ENCODE measurements at regions not wholly inside any gene's neighbourhood (a gene's known extent, or its start where the extent isn't known, plus 50 kb on each side); places are given as distances from the start of the nearest gene placed in this dataset.
"Not testable (repeated sequence)": the region's sequence is repeated elsewhere in the genome, so short reads cannot be mapped to it uniquely, and the experiment has no call there.

DNA sequence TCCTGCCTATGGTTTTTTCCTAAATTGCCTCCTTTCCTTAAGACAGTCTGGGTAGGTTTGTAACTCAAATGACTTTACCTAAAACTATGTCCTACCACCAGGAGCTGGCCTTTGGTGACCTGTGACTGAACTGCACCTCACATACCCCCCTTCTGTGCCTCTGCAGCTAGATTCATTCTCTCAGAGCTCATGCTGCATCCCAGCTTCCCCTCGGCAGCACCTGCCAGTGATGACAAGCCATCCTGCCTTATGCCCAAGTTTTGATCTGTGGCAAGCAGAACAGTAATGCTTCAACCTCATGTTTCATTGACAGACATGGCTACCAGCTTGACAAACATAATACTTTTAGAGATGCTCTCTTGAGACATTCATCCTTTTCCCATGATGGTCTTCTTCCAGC lies 141.9 kb downstream of the TSEN15 start:
- Histone ChIP-seq H3K9me3 (ENCODE audit: control insufficient read depth in 2 of 2, low read length in 2 of 2) (no peaks in the 10 kb centered on the region), H3K9ac (ENCODE audit: low read length in 2 of 2) (no peak overlapping the region), H3K4me1 (ENCODE audit: control insufficient read depth, insufficient read depth, low read length) (peaks cover 4% of the 10 kb centered on the region), H3K36me3 (ENCODE audit: control insufficient read depth in 2 of 2, insufficient read depth in 2 of 2, low read length in 2 of 2) (no peaks in the 10 kb centered on the region), H3K27ac (ENCODE audit: low read length) (no peak overlapping the region), H3K27me3 (ENCODE audit: control insufficient read depth in 1 of 2, insufficient read depth in 2 of 2, low read length in 2 of 2) (no peaks in the 10 kb centered on the region), H3K4me3 (ENCODE audit: low read length in 2 of 2) (no peak overlapping the region)

DNA sequence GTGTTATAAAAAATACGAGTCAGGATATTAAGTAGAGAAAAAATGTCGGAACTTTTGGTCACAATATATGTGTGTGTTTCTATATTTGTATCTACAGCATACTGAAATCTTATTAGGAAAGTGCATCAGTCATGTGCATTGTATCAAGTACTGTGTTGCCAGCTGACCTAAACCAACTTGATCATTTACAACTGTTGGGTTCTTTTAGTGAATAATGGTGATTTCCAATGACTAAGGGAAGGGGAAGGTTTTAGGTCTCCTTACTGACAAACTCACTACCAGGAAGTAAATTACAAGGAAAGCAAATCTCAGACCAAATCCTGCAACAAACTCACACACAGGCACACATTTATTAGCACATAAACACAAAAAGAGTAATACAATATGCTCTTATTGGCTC lies 142.7 kb downstream of the TSEN15 start:
- H3K4me1 ChIP-seq (ENCODE audit: control insufficient read depth, insufficient read depth, low read length): peaks cover 4% of the 10 kb centered on the region
- no peaks in the 10 kb centered on the region for H3K27me3 ChIP-seq (ENCODE audit: control insufficient read depth in 1 of 2, insufficient read depth in 2 of 2, low read length in 2 of 2)
- H3K27ac ChIP-seq (ENCODE audit: low read length): no peak overlapping the region
- H3K9ac ChIP-seq (ENCODE audit: low read length in 2 of 2): no peak overlapping the region
- H3K9me3 ChIP-seq (ENCODE audit: control insufficient read depth in 2 of 2, low read length in 2 of 2): no peaks in the 10 kb centered on the region
- H3K36me3 ChIP-seq (ENCODE audit: control insufficient read depth in 2 of 2, insufficient read depth in 2 of 2, low read length in 2 of 2): no peaks in the 10 kb centered on the region
- H3K4me3 ChIP-seq (ENCODE audit: low read length in 2 of 2): no peak overlapping the region

DNA sequence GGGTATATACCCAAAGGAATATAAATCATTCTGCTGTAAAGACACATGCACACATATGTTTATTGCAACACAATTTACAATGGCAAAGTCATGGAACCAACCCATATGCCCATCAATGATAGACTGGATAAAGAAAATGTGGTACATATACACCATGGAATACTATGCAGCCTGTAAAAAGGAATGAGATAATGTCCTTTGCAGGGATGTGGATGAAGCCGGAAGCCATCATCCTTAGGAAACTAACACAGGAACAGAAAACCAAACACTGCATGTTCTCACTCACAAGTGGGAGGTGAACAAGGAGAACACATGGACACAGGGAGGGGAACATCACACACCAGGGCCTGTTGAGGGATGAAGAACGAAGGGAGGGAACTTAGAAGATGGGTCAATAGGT lies 144.2 kb downstream of the TSEN15 start:
- not testable (repeated sequence) for H3K9me3 ChIP-seq (ENCODE audit: control insufficient read depth in 2 of 2, low read length in 2 of 2); H3K9ac ChIP-seq (ENCODE audit: low read length in 2 of 2); H3K4me3 ChIP-seq (ENCODE audit: low read length in 2 of 2); H3K27ac ChIP-seq (ENCODE audit: low read length); H3K36me3 ChIP-seq (ENCODE audit: control insufficient read depth in 2 of 2, insufficient read depth in 2 of 2, low read length in 2 of 2); H3K27me3 ChIP-seq (ENCODE audit: control insufficient read depth in 1 of 2, insufficient read depth in 2 of 2, low read length in 2 of 2); H3K4me1 ChIP-seq (ENCODE audit: control insufficient read depth, insufficient read depth, low read length)

DNA sequence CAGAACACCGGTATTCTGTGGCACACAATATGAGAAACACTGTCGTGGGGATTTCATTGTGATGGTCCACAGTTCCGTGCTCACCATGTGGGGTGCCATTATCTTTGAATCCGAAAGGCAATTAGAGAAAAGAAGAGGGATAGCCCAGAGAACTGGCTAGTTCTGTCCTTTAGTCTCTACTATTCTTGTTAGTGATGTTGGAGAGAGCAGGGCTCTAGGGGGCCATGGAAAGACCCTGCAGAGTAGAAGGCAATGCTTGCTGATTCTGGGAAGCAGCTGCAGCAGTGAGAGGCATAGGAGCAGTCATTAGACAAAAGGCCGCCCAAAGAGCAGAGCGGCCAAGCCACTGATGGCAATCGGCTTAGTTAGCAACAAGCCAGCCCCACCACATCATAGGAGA lies 146.3 kb downstream of the TSEN15 start:
- peaks cover 0 to 2% of the 10 kb centered on the region in 2 donors for H3K27me3 ChIP-seq (ENCODE audit: control insufficient read depth in 1 of 2, insufficient read depth in 2 of 2, low read length in 2 of 2)
- H3K27ac ChIP-seq (ENCODE audit: low read length): no peak overlapping the region
- no peak overlapping the region for H3K4me3 ChIP-seq (ENCODE audit: low read length in 2 of 2)
- no peaks in the 10 kb centered on the region for H3K4me1 ChIP-seq (ENCODE audit: control insufficient read depth, insufficient read depth, low read length)
- H3K9ac ChIP-seq (ENCODE audit: low read length in 2 of 2): no peak overlapping the region
- H3K9me3 ChIP-seq (ENCODE audit: control insufficient read depth in 2 of 2, low read length in 2 of 2): no peaks in the 10 kb centered on the region
- H3K36me3 ChIP-seq (ENCODE audit: control insufficient read depth in 2 of 2, insufficient read depth in 2 of 2, low read length in 2 of 2): no peaks in the 10 kb centered on the region

DNA sequence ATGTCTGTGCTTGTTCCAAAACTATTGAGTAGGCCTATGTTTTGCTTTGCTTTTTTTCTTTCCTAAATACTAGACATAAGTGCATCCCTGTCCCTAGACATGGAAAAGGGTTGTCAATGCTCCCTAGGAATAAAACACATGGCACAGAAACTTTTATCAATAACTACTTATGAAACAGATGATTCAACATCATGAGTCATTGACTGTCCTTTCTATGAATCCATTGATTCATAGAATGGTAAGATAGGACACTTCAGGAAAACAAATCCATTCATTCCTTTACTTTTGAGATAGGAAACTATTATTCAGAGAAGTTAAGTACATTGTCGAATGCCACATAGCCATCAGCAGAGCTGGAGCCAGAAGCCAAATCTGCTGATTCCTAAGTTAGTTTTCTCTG lies 147.5 kb downstream of the TSEN15 start:
- Histone ChIP-seq H3K4me3 (ENCODE audit: low read length in 2 of 2) (no peak overlapping the region), H3K9me3 (ENCODE audit: control insufficient read depth in 2 of 2, low read length in 2 of 2) (no peaks in the 10 kb centered on the region), H3K36me3 (ENCODE audit: control insufficient read depth in 2 of 2, insufficient read depth in 2 of 2, low read length in 2 of 2) (no peaks in the 10 kb centered on the region), H3K4me1 (ENCODE audit: control insufficient read depth, insufficient read depth, low read length) (no peaks in the 10 kb centered on the region), H3K27ac (ENCODE audit: low read length) (no peak overlapping the region), H3K9ac (ENCODE audit: low read length in 2 of 2) (no peak overlapping the region), H3K27me3 (ENCODE audit: control insufficient read depth in 1 of 2, insufficient read depth in 2 of 2, low read length in 2 of 2) (peaks cover 0 to 2% of the 10 kb centered on the region in 2 donors)

DNA sequence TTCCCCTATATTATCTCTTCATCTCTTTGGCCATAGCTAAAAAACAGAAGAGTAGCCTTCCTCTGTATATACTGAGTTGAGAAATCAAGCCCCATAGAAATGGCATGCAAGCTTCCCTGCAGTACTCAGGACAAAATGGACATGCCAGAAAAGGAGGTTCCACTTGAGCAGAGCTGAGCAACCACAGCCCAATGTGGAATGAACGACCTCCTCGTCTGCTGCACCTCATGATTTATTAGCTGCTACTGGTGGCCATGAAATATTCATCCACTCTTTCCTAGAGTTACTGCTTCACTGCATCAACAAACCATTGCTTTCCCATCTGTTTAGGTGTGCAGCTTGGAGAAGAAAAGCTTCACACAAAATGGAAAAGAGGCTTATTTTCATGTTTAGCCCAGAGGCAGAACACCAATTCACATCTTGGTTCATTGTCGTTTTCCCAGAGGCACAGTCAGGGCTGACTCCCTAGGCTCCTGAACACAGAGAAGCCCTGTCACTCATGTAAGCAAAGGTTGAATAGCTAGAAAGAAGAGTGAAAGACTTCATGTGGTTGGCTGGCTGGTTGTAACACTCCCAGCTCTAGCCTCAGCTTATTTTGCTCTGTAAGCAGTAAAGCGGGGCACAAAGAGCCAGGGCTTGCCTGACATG lies 148.0 kb downstream of the TSEN15 start:
- Histone ChIP-seq H3K27ac (ENCODE audit: low read length) (no peak overlapping the region), H3K4me1 (ENCODE audit: control insufficient read depth, insufficient read depth, low read length) (no peaks in the 10 kb centered on the region)

DNA sequence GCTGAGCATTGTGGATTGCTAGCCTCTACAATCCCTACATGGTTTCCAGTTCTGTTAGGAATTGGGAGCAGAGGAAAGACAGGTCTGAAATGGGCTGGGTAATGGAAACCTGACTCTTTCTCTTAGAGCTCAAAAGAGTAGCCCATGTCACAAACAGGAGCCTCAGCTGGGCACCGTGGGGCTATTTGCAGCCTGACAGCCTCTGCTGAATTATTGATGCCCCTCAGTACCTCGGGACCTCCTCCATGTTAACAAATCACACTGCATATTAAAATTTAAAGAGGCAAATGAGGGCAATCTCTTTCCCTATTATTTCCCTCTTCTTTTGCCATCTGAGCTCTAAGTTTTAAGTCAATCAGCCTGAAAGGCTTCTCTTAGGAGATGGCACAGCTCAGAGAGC lies 157.1 kb downstream of the TSEN15 start:
- Histone ChIP-seq H3K9ac (ENCODE audit: low read length in 2 of 2) (no peak overlapping the region), H3K27ac (ENCODE audit: low read length) (no peak overlapping the region), H3K4me1 (ENCODE audit: control insufficient read depth, insufficient read depth, low read length) (no peaks in the 10 kb centered on the region), H3K27me3 (ENCODE audit: control insufficient read depth in 1 of 2, insufficient read depth in 2 of 2, low read length in 2 of 2) (no peaks in the 10 kb centered on the region), H3K36me3 (ENCODE audit: control insufficient read depth in 2 of 2, insufficient read depth in 2 of 2, low read length in 2 of 2) (no peaks in the 10 kb centered on the region), H3K4me3 (ENCODE audit: low read length in 2 of 2) (no peak overlapping the region), H3K9me3 (ENCODE audit: control insufficient read depth in 2 of 2, low read length in 2 of 2) (no peaks in the 10 kb centered on the region)

More for the DNA sequence above, 148.0 kb downstream of the TSEN15 start:
- no peak overlapping the region for H3K4me3 ChIP-seq (ENCODE audit: low read length in 2 of 2)
- H3K9me3 ChIP-seq (ENCODE audit: control insufficient read depth in 2 of 2, low read length in 2 of 2): no peaks in the 10 kb centered on the region
- H3K27me3 ChIP-seq (ENCODE audit: control insufficient read depth in 1 of 2, insufficient read depth in 2 of 2, low read length in 2 of 2): peaks cover 0 to 2% of the 10 kb centered on the region in 2 donors
- H3K9ac ChIP-seq (ENCODE audit: low read length in 2 of 2): no peak overlapping the region
- H3K36me3 ChIP-seq (ENCODE audit: control insufficient read depth in 2 of 2, insufficient read depth in 2 of 2, low read length in 2 of 2): no peaks in the 10 kb centered on the region

DNA sequence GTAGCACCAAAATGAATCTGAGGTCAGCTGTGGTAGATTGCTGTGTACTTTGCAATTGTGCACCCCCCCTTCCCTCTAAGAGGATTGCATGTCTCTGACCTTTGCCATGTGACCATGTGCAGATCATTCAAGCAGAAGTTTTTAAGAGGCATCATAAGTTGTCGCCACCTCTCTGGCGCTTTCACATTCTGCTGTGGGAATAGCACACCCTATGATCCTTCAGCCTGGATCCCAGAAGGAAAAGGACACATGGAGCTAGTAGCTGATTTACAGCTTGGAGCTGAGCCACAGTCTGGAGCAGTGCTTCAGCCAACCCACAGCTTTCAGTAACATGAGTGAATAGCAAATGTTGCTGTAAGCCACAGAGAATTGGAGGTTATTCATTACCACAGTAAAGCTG lies 158.5 kb downstream of the TSEN15 start:
- Histone ChIP-seq H3K27me3 (ENCODE audit: control insufficient read depth in 1 of 2, insufficient read depth in 2 of 2, low read length in 2 of 2) (no peaks in the 10 kb centered on the region), H3K4me3 (ENCODE audit: low read length in 2 of 2) (no peak overlapping the region), H3K4me1 (ENCODE audit: control insufficient read depth, insufficient read depth, low read length) (no peaks in the 10 kb centered on the region), H3K9ac (ENCODE audit: low read length in 2 of 2) (no peak overlapping the region), H3K36me3 (ENCODE audit: control insufficient read depth in 2 of 2, insufficient read depth in 2 of 2, low read length in 2 of 2) (no peaks in the 10 kb centered on the region), H3K9me3 (ENCODE audit: control insufficient read depth in 2 of 2, low read length in 2 of 2) (no peaks in the 10 kb centered on the region), H3K27ac (ENCODE audit: low read length) (no peak overlapping the region)

DNA sequence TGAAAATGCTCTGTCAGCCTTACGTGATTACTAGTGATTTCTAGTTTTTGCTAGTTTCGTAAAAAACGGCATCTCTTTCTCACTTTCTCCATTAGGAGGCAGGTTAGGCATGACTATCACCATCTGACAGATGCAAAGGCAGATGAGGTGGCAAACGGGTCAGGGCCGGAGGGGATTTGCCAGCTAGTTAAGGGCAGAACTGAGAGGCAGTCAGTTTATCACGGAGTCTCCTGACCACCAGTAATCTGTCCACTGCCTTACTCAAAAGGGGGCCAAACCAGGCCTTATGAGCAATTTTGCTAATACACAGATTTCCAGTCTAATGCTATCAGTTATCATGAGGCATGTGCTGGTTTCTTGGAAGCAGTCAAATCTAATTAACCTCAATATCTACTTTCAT lies 159.3 kb downstream of the TSEN15 start:
- Histone ChIP-seq H3K27me3 (ENCODE audit: control insufficient read depth in 1 of 2, insufficient read depth in 2 of 2, low read length in 2 of 2) (peaks cover 0 to 3% of the 10 kb centered on the region in 2 donors), H3K4me3 (ENCODE audit: low read length in 2 of 2) (no peak overlapping the region), H3K9me3 (ENCODE audit: control insufficient read depth in 2 of 2, low read length in 2 of 2) (no peaks in the 10 kb centered on the region), H3K4me1 (ENCODE audit: control insufficient read depth, insufficient read depth, low read length) (no peaks in the 10 kb centered on the region), H3K36me3 (ENCODE audit: control insufficient read depth in 2 of 2, insufficient read depth in 2 of 2, low read length in 2 of 2) (no peaks in the 10 kb centered on the region), H3K9ac (ENCODE audit: low read length in 2 of 2) (no peak overlapping the region), H3K27ac (ENCODE audit: low read length) (no peak overlapping the region)

DNA sequence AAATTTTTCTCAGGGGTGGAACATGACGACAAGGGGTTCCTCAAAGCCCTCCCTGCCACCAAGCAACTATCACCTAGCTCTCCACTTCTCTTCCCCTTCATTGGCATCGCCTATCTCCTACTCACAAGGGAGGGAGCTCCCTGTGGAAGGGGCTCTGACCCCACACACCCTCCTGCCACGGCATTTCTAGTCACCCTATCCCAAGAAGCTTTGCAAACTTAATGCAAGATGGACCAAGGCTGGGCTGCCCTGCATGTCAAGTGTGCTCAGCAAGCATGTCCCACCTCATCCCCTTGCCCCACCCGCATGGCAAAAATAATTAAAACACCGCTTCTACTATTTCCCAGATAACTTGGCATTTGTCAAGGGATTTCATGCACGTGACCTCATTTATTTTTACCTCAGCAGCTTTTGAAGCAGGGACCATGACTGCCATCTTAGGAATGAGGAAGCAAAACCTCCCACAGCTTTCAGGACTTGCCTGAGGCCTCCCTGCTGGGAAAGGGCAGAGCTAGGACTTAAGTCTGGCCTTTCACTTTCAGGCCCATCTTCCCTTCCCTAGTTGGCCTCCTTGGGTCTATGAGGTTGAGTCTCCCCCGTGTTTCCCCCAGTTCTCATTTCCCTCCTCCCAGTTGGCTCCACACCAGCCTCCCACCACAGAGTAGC lies 161.3 kb downstream of the TSEN15 start:
- H3K27ac ChIP-seq (ENCODE audit: low read length): no peak overlapping the region

DNA sequence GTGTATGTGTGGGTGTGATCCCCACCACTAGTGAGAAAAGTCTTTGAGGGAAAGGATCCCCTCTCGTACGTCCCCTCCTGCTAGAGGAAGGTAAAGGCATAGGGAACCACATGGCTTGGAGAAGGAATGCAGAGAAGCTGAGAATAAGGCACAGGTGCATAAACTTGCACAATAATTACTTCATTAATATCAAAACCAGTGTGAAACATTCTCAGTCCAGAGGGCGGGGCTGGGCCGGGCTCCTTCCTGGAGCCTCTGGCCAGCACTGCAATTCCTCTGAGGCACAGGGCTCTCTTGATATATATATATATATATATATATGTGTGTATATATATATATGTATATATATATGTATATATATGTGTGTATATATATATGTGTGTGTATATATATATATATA lies 162.6 kb downstream of the TSEN15 start:
- Histone ChIP-seq H3K9ac (ENCODE audit: low read length in 2 of 2) (no peak overlapping the region), H3K9me3 (ENCODE audit: control insufficient read depth in 2 of 2, low read length in 2 of 2) (no peaks in the 10 kb centered on the region), H3K36me3 (ENCODE audit: control insufficient read depth in 2 of 2, insufficient read depth in 2 of 2, low read length in 2 of 2) (no peaks in the 10 kb centered on the region), H3K4me3 (ENCODE audit: low read length in 2 of 2) (no peak overlapping the region), H3K27me3 (ENCODE audit: control insufficient read depth in 1 of 2, insufficient read depth in 2 of 2, low read length in 2 of 2) (peaks cover 0 to 5% of the 10 kb centered on the region in 2 donors), H3K4me1 (ENCODE audit: control insufficient read depth, insufficient read depth, low read length) (no peaks in the 10 kb centered on the region), H3K27ac (ENCODE audit: low read length) (no peak overlapping the region)

More for the DNA sequence above, 161.3 kb downstream of the TSEN15 start:
- no peaks in the 10 kb centered on the region for H3K4me1 ChIP-seq (ENCODE audit: control insufficient read depth, insufficient read depth, low read length)
- peaks cover 0 to 5% of the 10 kb centered on the region in 2 donors for H3K27me3 ChIP-seq (ENCODE audit: control insufficient read depth in 1 of 2, insufficient read depth in 2 of 2, low read length in 2 of 2)
- no peak overlapping the region for H3K4me3 ChIP-seq (ENCODE audit: low read length in 2 of 2)
- H3K36me3 ChIP-seq (ENCODE audit: control insufficient read depth in 2 of 2, insufficient read depth in 2 of 2, low read length in 2 of 2): no peaks in the 10 kb centered on the region
- no peaks in the 10 kb centered on the region for H3K9me3 ChIP-seq (ENCODE audit: control insufficient read depth in 2 of 2, low read length in 2 of 2)
- H3K9ac ChIP-seq (ENCODE audit: low read length in 2 of 2): no peak overlapping the region
